Stimulated activated naive CD8-positive, alpha-beta T cell treated with anti-CD3 and anti-CD28 coated beads, Interleukin-15, Interleukin-2, amounts not matched to agents 100 U/mL and 50 U/mL, for 24 hours (primary cell): ENCODE measurements at regions not wholly inside any gene's neighbourhood (a gene's known extent, or its start where the extent isn't known, plus 50 kb on each side); places are given as distances from the start of the nearest gene placed in this dataset.

Source experiments
- ATAC-seq: fragments of 150-1000 bp; cut with Tn5 transposase; one replicate; pipeline ENCODE4 v1.10.0; 2021
- DNase-seq: peaks from one replicate; pipeline ENCODE4 v3.0.0; 2021

DNA sequence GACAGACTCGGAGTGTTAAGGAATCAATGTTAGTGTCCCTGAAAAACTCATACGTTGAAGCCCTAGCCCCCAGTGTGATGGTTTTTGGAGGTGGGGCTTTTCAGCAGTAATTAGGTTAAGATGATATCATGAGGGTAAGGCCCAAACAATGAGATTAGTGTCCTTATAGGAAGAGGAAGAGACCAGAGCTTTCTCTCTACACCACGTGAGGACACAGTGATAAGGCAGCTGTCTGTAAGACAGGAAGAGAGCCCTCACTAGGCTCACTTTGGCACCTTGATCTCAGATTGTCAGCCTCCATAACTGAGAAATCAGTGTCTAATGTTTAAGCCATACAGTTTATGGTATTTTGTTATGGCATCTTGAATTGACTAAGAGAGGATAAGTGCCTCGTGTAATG is 403.2 kb downstream of the NPIPA7 start:
- DNase-seq (no peak), ATAC-seq (no peak)

DNA sequence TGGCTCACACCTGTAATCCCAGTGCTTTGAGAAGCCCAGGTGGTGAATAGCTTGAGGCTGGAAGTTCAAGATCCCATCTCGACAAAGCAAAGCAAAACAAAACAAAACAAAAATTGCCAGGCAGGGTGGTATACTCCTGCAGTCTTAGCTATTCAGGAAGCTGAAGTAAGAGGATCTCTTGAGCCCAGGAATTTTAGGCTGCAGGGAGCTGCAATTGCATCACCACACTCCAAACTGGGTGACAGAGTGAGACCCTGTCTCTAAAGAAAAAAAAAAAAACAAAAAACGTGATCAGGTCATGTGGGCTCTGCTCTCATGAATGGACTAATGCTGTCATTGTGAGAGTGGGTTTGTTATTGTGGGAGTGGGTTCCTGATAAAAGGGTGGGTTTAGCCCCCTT is 409.1 kb downstream of the NPIPA7 start:
- ATAC-seq = no peak
- DNase-seq = no peak

GRCh38 chr16:16790597-16790996 is 411.7 kb downstream of the NPIPA7 start:
- no peak for DNase-seq

DNA sequence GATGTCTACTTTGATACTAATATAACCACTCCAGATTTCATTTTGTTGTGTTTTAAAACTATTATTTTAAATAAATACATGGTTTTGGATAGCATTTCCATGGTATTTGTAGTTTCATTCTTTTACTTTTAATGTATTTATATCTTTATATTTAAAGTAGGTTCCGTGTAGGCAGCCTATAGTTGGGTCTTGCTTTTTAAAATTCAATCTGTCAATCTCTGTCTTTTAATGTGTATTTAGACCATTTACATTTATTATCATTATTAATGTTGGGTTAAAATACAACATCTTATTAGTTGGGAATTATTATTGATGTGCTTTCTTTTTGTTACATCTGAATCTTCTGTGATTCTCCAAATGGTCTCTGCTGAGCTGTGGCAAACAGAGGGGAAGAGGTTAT is 412.1 kb downstream of the NPIPA7 start:
- ATAC-seq = no peak
- DNase-seq = no peak

More at GRCh38 chr16:16790597-16790996, 411.7 kb downstream of the NPIPA7 start:
- no peak for ATAC-seq

DNA sequence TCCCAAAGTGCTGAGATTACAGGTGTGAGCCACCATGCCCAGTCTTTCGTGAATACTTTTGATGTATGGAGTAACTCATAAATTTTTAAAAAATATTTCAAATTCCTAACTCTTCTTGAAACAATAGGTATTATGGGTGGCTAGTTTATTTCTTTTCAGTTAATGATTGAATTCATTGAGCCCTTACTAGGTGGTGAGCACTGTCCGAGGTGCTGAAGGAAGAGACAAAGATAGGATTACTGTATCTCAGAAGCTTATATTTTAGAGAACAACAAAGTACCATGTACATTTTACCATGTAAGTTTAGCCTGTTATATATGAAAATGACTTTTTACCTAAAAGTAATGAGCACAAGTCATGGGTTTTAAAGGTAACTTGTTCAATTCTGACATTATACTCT is 418.3 kb downstream of the NPIPA7 start:
- ATAC-seq (no peak), DNase-seq (no peak)

DNA sequence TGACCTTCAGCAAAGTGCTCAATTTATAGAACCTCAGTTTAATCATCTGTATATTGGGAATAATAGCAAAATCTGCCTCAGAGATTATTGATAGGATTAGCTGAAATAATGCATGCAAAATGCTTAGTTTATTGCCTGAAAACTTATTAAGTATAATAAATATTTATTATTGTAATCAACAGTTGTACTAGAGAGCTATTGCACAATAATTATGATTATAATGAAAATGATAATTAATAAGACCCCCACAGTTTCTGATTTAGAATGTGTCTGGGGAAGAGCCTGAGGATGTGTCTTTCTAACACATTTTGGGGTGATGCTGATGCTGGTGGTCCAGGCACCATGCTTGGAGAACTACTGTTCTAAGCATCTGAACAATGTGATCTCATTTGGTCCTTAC is 419.6 kb downstream of the NPIPA7 start:
- no peak for DNase-seq
- ATAC-seq = no peak

DNA sequence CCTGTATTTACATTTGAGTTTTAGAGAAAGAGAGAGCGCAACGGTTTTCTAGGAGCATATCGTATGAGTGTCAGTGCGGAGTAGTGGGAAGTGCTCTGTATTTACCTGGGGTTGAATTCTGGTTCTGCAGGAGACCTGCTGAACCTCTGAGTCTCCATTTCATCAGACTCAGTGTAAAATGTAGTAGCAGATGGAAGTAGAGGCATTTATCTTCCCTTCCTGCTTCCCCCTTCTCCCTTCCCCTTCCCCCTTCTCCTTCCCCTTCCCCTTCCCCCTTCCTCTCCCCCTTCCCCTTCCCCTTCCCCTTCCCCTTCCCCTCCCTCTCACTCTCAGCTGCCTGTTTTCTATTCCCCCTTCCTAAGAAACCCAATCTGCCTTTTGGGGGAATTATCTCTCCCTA is 426.9 kb downstream of the NPIPA7 start:
- DNase-seq = no peak
- ATAC-seq = no peak

- ATAC-seq = no peak
These were observed 436.7 kb downstream of the NPIPA7 start for GRCh38 chr16:16815641-16816040.

GRCh38 chr16:16817196-16817595 is 438.3 kb downstream of the NPIPA7 start:
- ATAC-seq (no peak), DNase-seq (no peak)

More at GRCh38 chr16:16815641-16816040, 436.7 kb downstream of the NPIPA7 start:
- no peak for DNase-seq

DNA sequence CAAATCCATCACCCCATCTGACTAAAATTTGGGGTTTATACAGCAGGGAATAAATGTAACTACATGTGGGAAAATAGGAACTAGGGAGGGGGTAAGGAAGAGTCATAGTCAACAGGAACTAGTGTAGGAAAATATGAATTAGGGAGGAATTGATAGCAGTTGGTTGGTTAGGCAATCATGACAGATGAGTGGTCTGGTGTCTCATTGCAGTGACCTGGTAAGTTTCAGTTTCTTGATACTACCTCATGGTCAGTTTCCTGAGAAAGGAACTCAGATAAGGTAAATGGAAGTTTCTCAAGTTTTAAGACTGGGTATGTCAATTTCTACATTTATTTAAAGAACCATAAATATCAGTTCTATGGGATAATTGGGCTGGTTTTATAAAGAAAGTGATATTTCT is 442.3 kb downstream of the NPIPA7 start:
- ATAC-seq (no peak), DNase-seq (no peak)

GRCh38 chr16:16828913-16829398 is 450.0 kb downstream of the NPIPA7 start:
- ATAC-seq (peak; percentile 49), DNase-seq (no peak)

DNA sequence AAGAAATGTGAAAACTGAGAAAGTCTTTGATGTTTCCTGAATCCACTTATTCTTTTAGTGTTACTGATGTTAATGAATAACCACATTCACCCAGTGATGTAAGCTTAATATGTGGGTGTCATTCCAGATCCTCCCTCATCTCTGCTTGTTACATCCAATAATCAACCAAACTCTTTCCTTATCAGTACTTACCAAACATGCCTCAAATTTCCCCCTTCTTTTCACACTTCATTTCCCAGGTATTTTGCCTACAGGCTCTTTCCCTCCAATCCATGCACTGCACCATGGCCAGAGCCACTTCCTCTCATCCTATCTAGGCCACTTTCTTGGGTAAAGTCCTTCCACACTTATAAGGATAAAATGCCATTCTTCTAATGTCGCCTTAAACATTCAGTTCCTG is 451.5 kb downstream of the NPIPA7 start:
- DNase-seq = no peak
- no peak for ATAC-seq

DNA sequence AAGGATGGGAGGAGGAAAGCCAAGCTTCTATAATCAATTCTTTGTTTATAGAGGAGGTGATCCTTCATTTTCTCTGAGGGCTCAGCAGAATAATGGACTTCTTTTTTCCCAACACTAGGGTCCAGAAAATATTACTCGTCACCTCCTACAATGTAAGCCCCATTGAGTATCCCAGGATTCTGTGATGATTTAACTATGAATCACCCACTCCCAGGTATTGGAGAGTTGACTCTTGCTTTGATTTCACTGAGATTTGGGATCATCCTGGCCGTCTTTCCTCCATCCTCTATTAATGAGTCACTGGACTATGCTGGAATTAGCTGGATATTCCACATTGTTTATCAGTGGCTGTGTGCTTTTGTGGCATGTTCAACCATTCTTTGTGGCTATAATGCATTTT is 452.0 kb downstream of the NPIPA7 start:
- DNase-seq = no peak
- no peak for ATAC-seq

DNA sequence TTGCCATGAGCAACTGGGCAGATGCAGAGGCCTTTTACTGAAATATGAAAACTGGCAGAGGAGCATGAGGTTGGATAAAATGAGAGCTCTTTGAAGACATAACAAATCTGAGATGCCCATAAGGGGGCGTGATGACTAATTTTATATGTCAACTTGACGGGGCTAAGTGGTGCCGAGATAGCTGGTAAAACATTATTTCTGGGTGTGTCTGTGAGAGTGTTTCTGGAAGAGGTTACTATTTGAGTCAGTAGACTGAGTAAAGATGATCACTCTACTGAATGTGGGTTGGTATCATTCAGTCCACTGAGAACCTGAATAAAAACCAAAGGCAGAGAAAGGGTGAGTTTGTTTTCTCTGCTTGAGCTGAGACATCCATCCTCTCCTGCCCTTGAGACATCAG is 454.2 kb downstream of the NPIPA7 start:
- DNase-seq (no peak), ATAC-seq (no peak)

DNA sequence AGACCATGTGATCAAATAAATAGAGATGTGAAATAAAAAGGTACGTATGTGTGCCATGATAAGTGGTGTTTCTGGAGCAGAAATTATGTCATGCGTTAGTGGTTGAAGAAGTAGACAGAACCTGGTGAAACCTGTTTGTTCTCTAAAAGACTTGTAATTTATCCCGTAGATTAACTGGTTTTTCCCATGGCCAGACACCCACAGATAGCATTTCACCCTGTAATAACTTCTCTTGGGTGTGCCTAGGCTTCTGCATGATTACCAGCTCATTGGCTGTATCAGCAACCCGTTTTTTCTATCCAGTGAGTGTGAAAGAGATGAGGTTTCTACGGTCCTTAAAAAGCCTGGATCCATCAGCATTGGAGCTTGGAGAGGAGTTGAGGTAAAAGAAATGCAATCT is 471.3 kb downstream of the NPIPA7 start:
- no peak for ATAC-seq
- DNase-seq = no peak

GRCh38 chr16:16857012-16857411 is 478.1 kb downstream of the NPIPA7 start:
- DNase-seq = no peak
- no peak for ATAC-seq

- no peak for DNase-seq
These were observed 478.8 kb downstream of the NPIPA7 start for GRCh38 chr16:16857603-16858283.

GRCh38 chr16:16861546-16861945 is 482.6 kb downstream of the NPIPA7 start:
- ATAC-seq = peak; percentile 52

More at GRCh38 chr16:16857603-16858283, 478.8 kb downstream of the NPIPA7 start:
- no peak for ATAC-seq

DNA sequence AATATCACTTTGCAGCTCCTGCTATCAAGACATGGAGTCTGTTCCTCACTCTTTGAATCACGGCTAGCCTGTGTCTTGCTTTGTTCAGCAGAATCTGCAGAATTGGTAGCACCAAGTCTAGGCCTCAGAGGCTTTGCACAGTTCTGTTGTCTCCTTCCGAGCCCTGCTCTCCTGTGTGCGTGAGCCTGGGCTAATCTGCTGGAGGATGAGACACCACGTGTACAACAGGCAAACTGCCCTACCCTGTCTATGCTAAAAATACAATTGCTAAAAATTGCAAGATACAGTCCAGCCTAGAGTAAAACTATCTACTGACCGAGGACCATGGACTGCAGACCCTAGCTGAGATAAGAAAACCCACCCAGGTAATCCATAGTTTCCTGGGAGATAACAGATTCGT is 484.7 kb downstream of the NPIPA7 start:
- no peak for ATAC-seq

More at GRCh38 chr16:16861546-16861945, 482.6 kb downstream of the NPIPA7 start:
- peak; percentile 61 for DNase-seq

GRCh38 chr16:16864536-16864935 is 485.6 kb downstream of the NPIPA7 start:
- ATAC-seq (no peak), DNase-seq (no peak)

More for the DNA sequence above, 484.7 kb downstream of the NPIPA7 start:
- no peak for DNase-seq

DNA sequence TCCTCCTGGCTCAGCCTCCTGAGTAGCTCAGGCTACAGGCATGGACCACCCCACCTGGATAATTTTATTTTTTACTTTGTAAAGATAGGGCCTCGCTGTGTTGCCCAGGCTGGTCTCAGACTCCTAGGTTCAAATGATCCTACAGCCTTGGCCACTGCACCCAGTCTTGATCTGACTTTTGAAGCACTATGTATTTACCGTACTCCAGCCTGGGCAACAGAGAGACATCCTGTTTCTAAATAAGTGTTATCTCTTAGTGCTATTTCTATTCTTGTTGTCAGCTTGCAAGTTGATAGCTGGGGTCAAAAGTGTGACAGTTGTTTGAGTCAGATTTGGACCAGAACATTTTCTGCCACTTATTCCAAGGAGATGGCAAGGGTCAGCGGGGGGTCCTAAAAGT is 486.4 kb downstream of the NPIPA7 start:
- no peak for ATAC-seq
- DNase-seq = no peak

DNA sequence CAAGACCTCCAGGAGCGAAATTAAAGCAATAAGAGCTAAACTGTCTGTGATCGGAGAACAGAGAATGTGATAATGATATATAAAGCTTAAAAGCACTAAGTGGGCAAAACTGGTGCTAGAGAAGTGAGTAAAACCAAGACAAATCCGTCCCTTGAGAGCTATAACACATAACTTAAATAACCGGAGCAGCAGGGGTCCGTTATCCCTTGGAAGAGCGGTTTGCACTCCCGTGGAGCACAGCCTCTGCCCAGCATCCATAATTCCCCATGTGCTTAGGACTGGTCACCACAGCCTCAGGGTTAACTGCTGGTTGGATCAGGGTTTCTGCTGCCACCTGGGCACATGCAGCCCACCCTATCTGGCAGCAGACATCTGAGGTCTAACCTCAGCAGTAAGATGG is 489.0 kb downstream of the NPIPA7 start:
- no peak for ATAC-seq
- DNase-seq = no peak

GRCh38 chr16:16868727-16869126 is 489.8 kb downstream of the NPIPA7 start:
- DNase-seq = no peak
- ATAC-seq = no peak

DNA sequence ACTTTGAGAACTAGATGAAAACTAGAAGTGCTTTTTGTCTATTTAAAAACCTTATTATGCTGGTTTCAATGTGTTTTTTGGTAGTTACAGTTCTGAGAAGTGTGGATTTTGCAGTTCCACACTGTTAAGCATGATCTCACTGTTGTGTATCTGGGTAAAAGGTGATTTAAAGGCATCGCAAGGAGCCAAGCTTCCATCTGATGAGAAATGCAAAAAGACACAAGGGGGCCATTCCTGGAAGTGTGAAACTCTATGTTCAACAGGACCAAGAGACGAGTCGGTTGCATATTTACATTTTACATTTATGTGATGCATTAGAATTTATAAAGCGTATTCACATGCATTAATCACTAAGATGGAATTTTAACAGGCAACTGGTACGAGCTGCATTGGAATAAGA is 490.8 kb downstream of the NPIPA7 start:
- no peak for DNase-seq
- no peak for ATAC-seq
